ENCODE measurements at regions not wholly inside any gene's neighbourhood (a gene's known extent, or its start where the extent isn't known, plus 50 kb on each side); places are given as distances from the start of the nearest gene placed in this dataset.

GRCh38 chr2:129763966-129764365, 215.5 kb upstream of the RAB6C start:
- TF ChIP-seq, protein P1, sequence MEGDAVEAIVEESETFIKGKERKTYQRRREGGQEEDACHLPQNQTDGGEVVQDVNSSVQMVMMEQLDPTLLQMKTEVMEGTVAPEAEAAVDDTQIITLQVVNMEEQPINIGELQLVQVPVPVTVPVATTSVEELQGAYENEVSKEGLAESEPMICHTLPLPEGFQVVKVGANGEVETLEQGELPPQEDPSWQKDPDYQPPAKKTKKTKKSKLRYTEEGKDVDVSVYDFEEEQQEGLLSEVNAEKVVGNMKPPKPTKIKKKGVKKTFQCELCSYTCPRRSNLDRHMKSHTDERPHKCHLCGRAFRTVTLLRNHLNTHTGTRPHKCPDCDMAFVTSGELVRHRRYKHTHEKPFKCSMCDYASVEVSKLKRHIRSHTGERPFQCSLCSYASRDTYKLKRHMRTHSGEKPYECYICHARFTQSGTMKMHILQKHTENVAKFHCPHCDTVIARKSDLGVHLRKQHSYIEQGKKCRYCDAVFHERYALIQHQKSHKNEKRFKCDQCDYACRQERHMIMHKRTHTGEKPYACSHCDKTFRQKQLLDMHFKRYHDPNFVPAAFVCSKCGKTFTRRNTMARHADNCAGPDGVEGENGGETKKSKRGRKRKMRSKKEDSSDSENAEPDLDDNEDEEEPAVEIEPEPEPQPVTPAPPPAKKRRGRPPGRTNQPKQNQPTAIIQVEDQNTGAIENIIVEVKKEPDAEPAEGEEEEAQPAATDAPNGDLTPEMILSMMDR (conservative IDR thresholded peaks at IDR 0.05), result no peak
- TF ChIP-seq EZH2 (IDR thresholded peaks at IDR 0.05; ENCODE audit: low read depth), result no peak
